Small intestine (tissue), 7 donors: ENCODE measurements at regions not wholly inside any gene's neighbourhood (a gene's known extent, or its start where the extent isn't known, plus 50 kb on each side); places are given as distances from the start of the nearest gene placed in this dataset.

Source experiments
- DNase-seq, 2 donors: peaks; one replicate each; pipeline versions ENCODE4 v3.0.0 to v3.0.0-alpha.2; 2013
- FAIRE-seq: peaks from 2 replicates; lab custom pipeline; 2012; peaks lifted over from hg19 to GRCh38; lab: Jason Lieb, UNC
- H3K27ac ChIP-seq, 3 donors: one replicate each; pipeline ENCODE4 v1.5.1; 2013; ENCODE audit warnings: low read length in 2 of 3, mild to moderate bottlenecking in 2 of 3, control low read depth in 1 of 3, inconsistent platforms in 1 of 3, low read depth in 1 of 3, moderate library complexity in 1 of 3
- H3K27me3 ChIP-seq, 3 donors: one replicate each; pipeline ENCODE4 v1.6.1; 2013; ENCODE audit warnings: low read length in 3 of 3, inconsistent platforms in 1 of 3; ENCODE audit not compliant: control insufficient read depth in 3 of 3, insufficient read depth in 3 of 3
- H3K36me3 ChIP-seq, 3 donors: one replicate each; pipeline ENCODE4 v1.6.1; 2013; ENCODE audit warnings: low read length in 3 of 3, inconsistent platforms in 1 of 3, low read depth in 1 of 3, mild to moderate bottlenecking in 1 of 3, moderate library complexity in 1 of 3; ENCODE audit not compliant: control insufficient read depth in 3 of 3, insufficient read depth in 2 of 3
- H3K4me1 ChIP-seq, 3 donors: one replicate each; pipeline ENCODE4 v1.6.1; 2013; ENCODE audit warnings: low read length in 2 of 3, inconsistent platforms in 1 of 3, low read depth in 1 of 3, mild to moderate bottlenecking in 1 of 3, moderate library complexity in 1 of 3; ENCODE audit not compliant: control insufficient read depth in 3 of 3, insufficient read depth in 2 of 3
- H3K4me3 ChIP-seq, 3 donors: one replicate each; pipeline ENCODE4 v1.5.1; 2013; ENCODE audit warnings: low read length in 3 of 3, control low read depth in 1 of 3, inconsistent platforms in 1 of 3, low read depth in 1 of 3, mild to moderate bottlenecking in 1 of 3, moderate library complexity in 1 of 3
- H3K9me3 ChIP-seq, 2 donors: one replicate each; pipeline ENCODE4 v1.6.1; 2013; ENCODE audit warnings: low read depth in 1 of 2, low read length in 1 of 2; ENCODE audit not compliant: control insufficient read depth in 2 of 2, insufficient read depth in 1 of 2
- WGBS, 3 donors: extraction: QIAGEN DNeasy Blood & Tissue Kit; methylation state at CpG; one replicate each; pipeline ENCODE4 v1.1.7; 2013; 5-methylcytosine and 5-hydroxymethylcytosine counted together
- donor health status: healthy with polysubstance abuse.
- donor health status: control.
- donor health status: control.
- donor health status: Bipolar disorder and iron deficiency.
- donor health status: healthy.

DNA sequence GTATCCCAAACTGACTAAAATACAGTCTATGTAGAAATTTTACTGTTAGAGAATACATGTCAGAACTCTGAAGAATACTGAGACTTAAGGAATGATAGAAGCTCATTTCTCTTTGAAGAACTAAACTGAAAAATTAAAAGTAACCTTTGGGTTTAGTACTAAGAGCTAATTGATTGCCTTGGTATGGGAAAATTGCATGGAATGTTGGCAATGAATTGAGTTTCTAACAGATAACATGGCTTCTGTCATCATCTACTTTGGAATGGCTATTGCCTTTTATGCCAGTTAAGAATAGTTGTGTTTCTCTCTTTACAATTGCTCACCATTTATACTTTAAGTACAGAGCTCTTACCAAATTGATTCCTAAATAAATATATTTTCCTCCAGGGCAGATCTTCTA lies 308.8 kb upstream of the SYT1 start:
- no peak for DNase-seq
- Histone ChIP-seq H3K27ac (no peak overlapping the region), H3K4me3 (no peak overlapping the region), H3K27me3 (no peaks in the 10 kb centered on the region), H3K36me3 (no peaks in the 10 kb centered on the region), H3K4me1 (no peaks in the 10 kb centered on the region), H3K9me3 (no peaks in the 10 kb centered on the region)
- FAIRE-seq = no peak

DNA sequence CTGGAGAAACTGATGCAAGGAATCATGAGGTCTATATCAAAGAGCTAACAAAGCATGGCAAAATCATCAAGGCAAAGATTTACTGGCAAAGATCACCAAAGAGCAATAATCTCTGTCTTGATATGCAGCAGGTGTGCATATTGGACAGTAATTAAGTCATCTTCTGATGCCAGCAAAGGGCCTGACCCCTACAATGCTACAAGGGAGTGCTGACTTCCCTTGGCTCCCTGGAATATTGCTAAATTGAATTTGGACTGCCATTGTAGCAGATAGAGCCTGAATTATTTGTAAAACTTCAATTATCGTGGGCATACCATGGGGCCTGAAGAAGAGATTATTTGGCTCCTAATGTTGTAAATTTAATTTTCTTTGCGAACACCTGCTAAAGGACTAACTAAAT lies 307.9 kb upstream of the SYT1 start:
- 83 to 94% (median 89%) methylated on average over 2 of the region's 2 CpGs for WGBS, 3 donors
- FAIRE-seq (no peak), DNase-seq (no peak)
- Histone ChIP-seq H3K9me3 (no peaks in the 10 kb centered on the region), H3K4me3 (no peak overlapping the region), H3K27ac (no peak overlapping the region), H3K36me3 (no peaks in the 10 kb centered on the region), H3K4me1 (no peaks in the 10 kb centered on the region), H3K27me3 (no peaks in the 10 kb centered on the region)

- Histone ChIP-seq H3K27ac (no peak overlapping the region), H3K9me3 (no peaks in the 10 kb centered on the region), H3K4me1 (no peaks in the 10 kb centered on the region), H3K36me3 (no peaks in the 10 kb centered on the region), H3K27me3 (no peaks in the 10 kb centered on the region), H3K4me3 (no peak overlapping the region)
- DNase-seq (no peak), FAIRE-seq (no peak)
- 38 to 68% (median 53%) methylated on average over 2 of the region's 2 CpGs for WGBS, 3 donors
Measured at GRCh38 chr12:78559416-78559815, 305.2 kb upstream of the SYT1 start.

DNA sequence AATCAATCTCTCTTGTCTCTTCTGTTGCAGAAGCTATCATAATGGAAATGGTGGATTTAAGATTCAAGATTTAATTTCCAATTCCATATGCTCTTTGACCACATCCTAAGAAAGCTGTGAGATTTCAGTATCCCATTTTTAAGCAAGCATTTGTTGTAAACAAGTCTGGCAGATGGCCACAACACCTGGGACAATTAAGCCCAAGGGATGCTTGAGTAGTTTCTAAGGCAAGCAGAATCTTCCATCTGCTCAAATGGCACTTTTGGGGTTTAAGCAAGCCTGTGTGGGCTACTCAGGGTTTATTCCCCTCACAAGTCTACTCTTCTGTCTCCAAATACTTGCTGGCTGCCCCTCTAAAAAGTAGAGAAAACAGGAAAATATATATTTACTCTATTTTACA lies 304.7 kb upstream of the SYT1 start:
- Histone ChIP-seq H3K36me3 (no peaks in the 10 kb centered on the region), H3K4me1 (no peaks in the 10 kb centered on the region), H3K4me3 (no peak overlapping the region), H3K27me3 (no peaks in the 10 kb centered on the region), H3K9me3 (no peaks in the 10 kb centered on the region), H3K27ac (no peak overlapping the region)
- DNase-seq = no peak
- FAIRE-seq = no peak

DNA sequence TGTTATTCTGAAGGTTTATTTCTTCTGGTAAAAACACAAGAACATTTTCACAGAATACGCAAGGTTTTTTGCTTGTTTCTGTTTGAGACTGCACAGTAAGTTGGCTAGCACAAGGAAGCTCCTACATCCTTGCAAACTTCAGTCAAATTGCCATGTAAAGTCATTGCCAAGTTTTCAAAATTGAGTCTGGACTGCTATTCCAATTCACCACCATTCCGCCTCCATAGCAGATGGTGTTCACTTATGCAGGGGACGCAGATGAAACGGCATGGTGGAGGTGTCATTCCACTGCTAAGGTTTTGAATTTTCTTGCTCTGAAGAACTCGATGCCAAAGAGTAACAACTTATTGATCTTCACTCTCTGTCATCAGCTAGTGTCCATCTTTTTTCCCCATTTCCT lies 303.9 kb upstream of the SYT1 start:
- Histone ChIP-seq H3K4me3 (no peak overlapping the region), H3K27ac (no peak overlapping the region), H3K36me3 (no peaks in the 10 kb centered on the region), H3K27me3 (no peaks in the 10 kb centered on the region), H3K9me3 (no peaks in the 10 kb centered on the region), H3K4me1 (no peaks in the 10 kb centered on the region)
- WGBS, 3 donors = 85 to 94% (median 92%) methylated on average over 5 of the region's 5 CpGs
- DNase-seq (no peak), FAIRE-seq (no peak)

DNA sequence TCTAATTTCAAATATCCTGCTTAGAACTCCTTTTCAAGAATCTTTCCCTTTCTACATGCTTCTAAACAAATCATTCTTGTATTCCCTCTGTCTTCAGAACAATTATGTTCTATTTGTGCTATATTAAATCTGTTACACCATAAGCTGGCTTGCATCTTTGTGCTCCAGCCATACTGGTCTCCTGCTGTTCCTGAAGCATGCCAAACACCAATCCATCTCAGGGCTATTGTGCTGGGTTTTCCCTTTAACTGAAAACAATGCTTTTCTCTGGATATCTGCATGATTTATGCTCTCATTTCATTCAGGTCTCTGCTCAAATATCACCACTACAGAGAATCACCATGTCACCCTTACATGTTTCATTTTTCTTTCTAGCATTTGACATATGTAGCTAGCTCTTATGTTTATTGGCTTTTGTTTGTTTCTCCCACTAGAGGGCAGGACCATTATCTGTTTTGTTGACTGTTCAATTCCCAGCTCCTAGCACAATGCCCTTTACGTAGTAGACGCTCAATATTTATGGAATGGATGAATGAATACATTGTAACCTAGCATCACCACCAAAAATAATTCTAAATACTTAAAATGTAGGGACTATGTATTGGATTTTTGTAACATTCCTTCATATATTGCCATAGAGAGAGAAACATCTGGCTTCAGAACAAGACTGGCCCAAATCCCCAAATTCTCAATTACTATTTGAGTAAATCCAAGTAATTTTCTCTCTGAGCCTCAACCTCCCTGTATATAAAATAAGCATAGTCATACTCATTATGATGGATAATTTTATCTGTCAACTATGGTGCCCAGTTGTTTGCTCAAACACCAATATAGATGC lies 302.0 kb upstream of the SYT1 start:
- 29 to 61% (median 39%) methylated on average over 2 of the region's 2 CpGs for WGBS, 3 donors
- Histone ChIP-seq H3K4me3 (no peak overlapping the region), H3K36me3 (no peaks in the 10 kb centered on the region), H3K27ac (no peak overlapping the region), H3K27me3 (no peaks in the 10 kb centered on the region), H3K4me1 (no peaks in the 10 kb centered on the region), H3K9me3 (no peaks in the 10 kb centered on the region)
- DNase-seq (no peak), FAIRE-seq (no peak)

GRCh38 chr12:78563826-78564225 lies 300.7 kb upstream of the SYT1 start:
- DNase-seq (no peak), FAIRE-seq (no peak)
- no peak overlapping the region for H3K27ac ChIP-seq
- H3K4me3 ChIP-seq = no peak overlapping the region
- no peaks in the 10 kb centered on the region for H3K4me1 ChIP-seq
- 69 to 78% (median 71%) methylated on average over 3 of the region's 3 CpGs for WGBS, 3 donors
- H3K27me3 ChIP-seq = no peaks in the 10 kb centered on the region
- no peaks in the 10 kb centered on the region for H3K36me3 ChIP-seq
- no peaks in the 10 kb centered on the region for H3K9me3 ChIP-seq

DNA sequence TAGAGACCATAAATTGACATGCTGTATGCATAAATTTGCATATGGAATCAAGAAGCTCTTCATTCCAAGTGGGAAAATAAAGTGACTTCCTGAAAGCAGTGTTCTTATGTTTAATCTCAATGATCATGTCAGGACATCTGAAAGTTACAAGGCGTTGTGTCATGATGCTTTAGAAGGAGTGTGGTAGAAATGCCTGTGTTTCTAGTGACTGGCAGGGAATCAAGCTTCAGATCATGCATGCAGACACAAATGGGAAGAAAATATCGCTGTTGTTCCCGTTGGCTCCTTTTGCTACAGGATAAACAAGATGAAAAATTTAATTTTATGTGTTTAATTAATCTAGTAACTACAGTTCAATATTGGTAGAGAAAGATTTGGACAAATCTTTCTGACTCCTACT lies 298.1 kb upstream of the SYT1 start:
- DNase-seq (no peak), FAIRE-seq (no peak)
- no peaks in the 10 kb centered on the region for H3K36me3 ChIP-seq
- no peak overlapping the region for H3K27ac ChIP-seq
- no peaks in the 10 kb centered on the region for H3K27me3 ChIP-seq
- no peaks in the 10 kb centered on the region for H3K4me1 ChIP-seq
- WGBS, 3 donors = 66 to 79% (median 70%) methylated on average over 3 of the region's 3 CpGs
- H3K9me3 ChIP-seq = no peaks in the 10 kb centered on the region
- no peak overlapping the region for H3K4me3 ChIP-seq
